GM12865 (cell line): ENCODE measurements at regions not wholly inside any gene's neighbourhood (a gene's known extent, or its start where the extent isn't known, plus 50 kb on each side); places are given as distances from the start of the nearest gene placed in this dataset.

Source experiments
- DNase-seq: peaks from one replicate; pipeline ENCODE4 v3.0.0; 2010; ENCODE audit warnings: low read depth
- H3K4me3 ChIP-seq: 2 replicates; pipeline ENCODE4 v1.5.1; 2011; ENCODE audit warnings: mild to moderate bottlenecking, low read depth, low read length, control low read depth
- TF ChIP-seq, protein P1 (sequence below): IDR thresholded peaks from 2 replicates; pipeline ENCODE4 v1.5.1; 2011; ENCODE audit warnings: low read length, control low read depth, low read depth, inconsistent platforms; ENCODE audit not compliant: insufficient read depth; ENCODE audit errors: missing control alignments

DNA sequence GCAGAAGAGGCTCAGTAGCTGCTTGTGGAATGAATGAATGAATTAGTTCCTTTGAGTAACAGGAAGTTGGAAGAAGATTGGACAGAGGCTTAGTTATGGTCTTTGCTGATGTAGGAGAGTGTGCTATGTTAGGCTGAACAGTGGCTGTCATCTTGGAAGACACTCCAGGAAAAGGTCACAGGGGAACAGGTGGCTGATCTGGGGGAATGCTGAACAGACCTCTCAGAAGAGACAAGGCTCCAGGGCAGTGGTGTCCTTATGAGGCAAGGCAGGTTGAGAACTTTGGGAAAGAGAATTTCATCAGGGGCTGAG is 62.3 kb downstream of the UTRN start:
- TF ChIP-seq, protein P1, sequence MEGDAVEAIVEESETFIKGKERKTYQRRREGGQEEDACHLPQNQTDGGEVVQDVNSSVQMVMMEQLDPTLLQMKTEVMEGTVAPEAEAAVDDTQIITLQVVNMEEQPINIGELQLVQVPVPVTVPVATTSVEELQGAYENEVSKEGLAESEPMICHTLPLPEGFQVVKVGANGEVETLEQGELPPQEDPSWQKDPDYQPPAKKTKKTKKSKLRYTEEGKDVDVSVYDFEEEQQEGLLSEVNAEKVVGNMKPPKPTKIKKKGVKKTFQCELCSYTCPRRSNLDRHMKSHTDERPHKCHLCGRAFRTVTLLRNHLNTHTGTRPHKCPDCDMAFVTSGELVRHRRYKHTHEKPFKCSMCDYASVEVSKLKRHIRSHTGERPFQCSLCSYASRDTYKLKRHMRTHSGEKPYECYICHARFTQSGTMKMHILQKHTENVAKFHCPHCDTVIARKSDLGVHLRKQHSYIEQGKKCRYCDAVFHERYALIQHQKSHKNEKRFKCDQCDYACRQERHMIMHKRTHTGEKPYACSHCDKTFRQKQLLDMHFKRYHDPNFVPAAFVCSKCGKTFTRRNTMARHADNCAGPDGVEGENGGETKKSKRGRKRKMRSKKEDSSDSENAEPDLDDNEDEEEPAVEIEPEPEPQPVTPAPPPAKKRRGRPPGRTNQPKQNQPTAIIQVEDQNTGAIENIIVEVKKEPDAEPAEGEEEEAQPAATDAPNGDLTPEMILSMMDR, result no peak
- DNase-seq, result no peak
- H3K4me3 ChIP-seq, result no peak overlapping the region

DNA sequence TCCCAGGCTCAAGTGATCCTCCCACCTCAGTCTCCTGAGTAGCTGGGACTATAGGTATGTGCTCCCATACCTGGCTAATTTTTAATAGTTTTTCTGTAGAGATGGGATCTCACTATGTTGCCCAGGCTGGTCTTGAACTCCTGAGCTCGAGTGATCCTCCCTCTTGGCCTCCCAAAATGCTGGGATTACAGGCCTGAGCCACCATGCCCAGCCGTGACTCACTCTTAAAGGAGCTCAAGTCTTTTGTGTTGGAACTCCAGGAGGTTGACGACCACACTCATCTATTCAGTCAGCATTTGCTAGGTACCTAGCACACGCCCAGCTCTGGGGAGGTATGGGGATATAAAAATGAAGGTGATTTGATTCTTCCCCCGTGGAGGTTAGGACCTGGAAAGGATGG is 62.8 kb downstream of the UTRN start:
- no peak for DNase-seq
- TF ChIP-seq, protein P1, result no peak
- H3K4me3 ChIP-seq, result no peak overlapping the region

DNA sequence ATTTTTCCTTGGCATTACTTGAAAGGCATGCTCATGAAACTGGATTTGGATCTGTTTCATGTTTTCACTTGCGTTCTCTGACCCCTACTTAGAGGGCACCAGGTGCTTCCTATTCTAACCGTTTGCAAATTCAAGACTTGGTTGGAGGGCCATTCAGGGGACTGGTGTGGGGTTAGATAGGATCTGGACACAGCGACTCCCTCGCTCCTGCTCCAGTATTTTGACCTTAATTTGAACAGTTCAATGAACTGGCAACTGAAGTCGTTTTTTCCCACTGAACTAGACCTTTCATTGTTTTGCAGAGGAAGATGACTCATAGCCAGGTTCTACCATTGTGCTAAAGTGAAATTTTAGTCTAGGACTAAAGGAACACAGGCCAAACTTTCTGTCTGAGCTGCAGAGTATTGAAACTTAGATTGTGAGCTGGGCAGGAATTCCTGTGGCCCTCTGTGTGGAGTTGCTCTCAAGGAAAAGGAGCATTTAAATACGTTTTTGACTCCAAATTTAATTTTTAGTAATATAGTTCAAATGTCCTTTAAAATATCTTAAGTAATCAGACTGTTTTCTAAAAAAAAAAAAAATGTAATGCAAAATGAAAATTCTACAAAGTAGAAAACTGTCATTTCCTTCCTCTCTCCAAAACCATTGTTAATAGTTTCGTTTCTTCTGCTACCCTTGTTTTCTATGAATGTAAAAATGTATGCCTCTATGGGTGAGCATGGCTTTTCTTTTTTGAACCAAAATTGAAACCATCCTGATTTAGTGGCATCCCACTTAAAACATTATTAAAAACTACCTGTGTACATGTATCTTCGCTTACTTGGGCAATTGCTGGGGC is 64.8 kb downstream of the UTRN start:
- peak; percentile 66 for DNase-seq
- peak overlapping the region; percentile 54 for H3K4me3 ChIP-seq
- TF ChIP-seq, protein P1, result no peak

DNA sequence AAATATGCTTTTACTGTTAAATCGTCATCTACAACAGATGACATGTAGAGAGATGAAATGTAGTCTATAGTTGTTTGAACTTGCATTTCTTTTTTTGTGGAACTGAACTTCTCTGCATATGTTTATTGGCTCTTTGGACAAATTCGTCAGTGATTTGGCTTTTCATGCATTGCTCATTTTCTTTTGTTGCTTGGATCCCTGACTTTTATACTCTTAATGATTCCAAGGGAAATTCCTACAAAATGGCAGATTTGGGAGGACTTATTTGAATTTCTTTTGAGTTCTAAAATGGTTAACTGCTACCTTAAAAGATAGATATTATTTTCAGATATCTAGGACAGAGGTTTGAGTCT is 65.4 kb downstream of the UTRN start:
- no peak for DNase-seq
- peak overlapping the region; percentile 54 for H3K4me3 ChIP-seq
- TF ChIP-seq, protein P1, result no peak

DNA sequence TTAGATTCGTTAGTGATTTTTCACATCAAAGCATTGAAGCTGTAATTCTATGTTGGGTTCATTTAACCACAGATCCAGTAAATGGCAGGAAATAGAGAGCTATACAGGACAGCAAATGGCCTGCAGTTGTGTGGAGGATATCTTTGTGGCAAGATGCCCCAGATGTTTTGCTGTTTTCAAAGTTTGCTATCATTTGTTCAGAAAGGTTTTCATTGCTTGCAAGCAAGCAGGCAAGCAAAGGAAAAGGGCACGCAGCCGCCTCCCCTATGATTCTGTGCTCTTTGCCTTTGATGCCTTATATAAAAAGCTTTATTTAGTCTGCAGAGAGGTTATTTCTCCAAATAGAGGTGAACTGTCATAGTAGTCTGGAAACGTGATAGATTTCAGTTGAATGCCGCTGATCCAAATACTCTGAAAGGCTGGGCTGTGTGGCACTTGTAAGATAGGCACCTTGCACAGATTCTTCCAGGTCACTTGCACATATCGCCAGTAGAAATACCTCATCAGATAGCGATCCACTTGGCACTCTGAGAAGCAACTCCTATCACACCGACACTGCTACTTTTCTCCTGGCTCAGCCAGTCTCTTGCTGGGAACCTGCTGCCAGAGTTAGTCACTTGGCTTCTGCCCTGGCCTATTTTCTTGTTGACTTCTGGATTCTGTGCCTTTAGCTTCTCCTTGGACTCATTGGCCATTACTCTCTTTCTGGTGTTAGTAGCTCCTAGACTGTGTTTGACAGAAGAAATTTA is 66.4 kb downstream of the UTRN start:
- TF ChIP-seq, protein P1, result no peak
- H3K4me3 ChIP-seq, result no peak overlapping the region
- no peak for DNase-seq

DNA sequence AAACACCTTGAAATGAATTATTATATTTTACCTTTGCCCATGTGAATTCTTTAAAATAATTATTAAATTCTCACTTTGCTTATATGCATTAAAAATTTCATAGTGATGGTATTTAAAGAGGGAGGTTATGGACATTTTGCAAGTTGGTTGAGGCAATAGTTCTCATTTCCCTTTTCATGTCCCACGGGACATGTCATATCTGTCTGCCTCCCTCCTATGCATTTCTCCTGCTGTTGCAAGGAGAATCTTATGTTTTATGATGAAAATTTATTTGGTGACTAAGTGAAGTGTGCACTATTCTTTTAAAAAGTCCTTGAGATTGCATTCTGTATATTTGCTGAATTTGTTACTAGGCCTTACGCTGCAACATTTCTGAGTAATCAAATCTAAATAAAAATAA is 67.2 kb downstream of the UTRN start:
- no peak overlapping the region for H3K4me3 ChIP-seq
- TF ChIP-seq, protein P1, result no peak
- DNase-seq, result peak; percentile 49
